Gastroesophageal sphincter (tissue), 3 donors: ENCODE measurements at regions not wholly inside any gene's neighbourhood (a gene's known extent, or its start where the extent isn't known, plus 50 kb on each side); places are given as distances from the start of the nearest gene placed in this dataset.

Experiments used
- CTCF ChIP-seq, 4 experiments: fragments of 200-600 bp in 2 of 4; fragments of 450-650 bp in 2 of 4; sonication (generic) in 1 of 4; IDR thresholded peaks; one replicate each; pipeline ENCODE4 v1.5.1; 2017 to 2019; ENCODE audit warnings: antibody characterized with exemption in 4 of 4, mild to moderate bottlenecking in 2 of 4, moderate library complexity in 2 of 4
- POLR2A ChIP-seq, 2 donors: fragments of 450-650 bp; IDR thresholded peaks; one replicate each; pipeline ENCODE4 v1.6.1; 2017; ENCODE audit warnings: antibody characterized with exemption in 2 of 2, mild to moderate bottlenecking in 2 of 2, moderate library complexity in 1 of 2
- POLR2AphosphoS5 ChIP-seq: sonication (generic); formaldehyde crosslinking; IDR thresholded peaks from one replicate; pipeline ENCODE4 v1.6.1; 2017; ENCODE audit warnings: antibody characterized with exemption

- TF ChIP-seq POLR2A (IDR thresholded peaks at IDR 0.05): no peak
- TF ChIP-seq CTCF (IDR thresholded peaks at IDR 0.05): no peak
- no peak for TF ChIP-seq POLR2AphosphoS5
Measured at GRCh38 chr5:96506376-96506775, 73.3 kb upstream of the PCSK1 start.
